GM04504 (cell line): ENCODE measurements at regions not wholly inside any gene's neighbourhood (a gene's known extent, or its start where the extent isn't known, plus 50 kb on each side); places are given as distances from the start of the nearest gene placed in this dataset.

Experiments
- DNase-seq: peaks from one replicate; pipeline ENCODE4 v3.0.0-alpha.2; 2012; ENCODE audit warnings: low read depth

GRCh38 chr9:93829271-93830011 lies 125.7 kb downstream of the BARX1 start:
- no peak for DNase-seq

GRCh38 chr9:93828331-93829097 lies 126.6 kb downstream of the BARX1 start:
- DNase-seq = no peak

- peak; percentile 9 for DNase-seq
Measured at GRCh38 chr9:93827545-93828330, 127.4 kb downstream of the BARX1 start.

- no peak for DNase-seq
Measured at GRCh38 chr9:93826905-93827544, 128.1 kb downstream of the BARX1 start.

- DNase-seq = no peak
Measured at GRCh38 chr9:93826209-93826608, 128.9 kb downstream of the BARX1 start.

GRCh38 chr9:93825348-93826115 lies 129.6 kb downstream of the BARX1 start:
- DNase-seq = no peak

- no peak for DNase-seq
Measured at GRCh38 chr9:93824386-93825294, 130.5 kb downstream of the BARX1 start.

GRCh38 chr9:93823245-93824072 lies 131.7 kb downstream of the BARX1 start:
- DNase-seq = no peak

- no peak for DNase-seq
Measured at GRCh38 chr9:93822229-93822628, 132.9 kb downstream of the BARX1 start.

GRCh38 chr9:93821307-93821703 lies 133.8 kb downstream of the BARX1 start:
- DNase-seq = no peak

GRCh38 chr9:93820667-93821306 lies 134.4 kb downstream of the BARX1 start:
- no peak for DNase-seq

GRCh38 chr9:93819905-93820304 lies 135.2 kb downstream of the BARX1 start:
- no peak for DNase-seq

- DNase-seq = no peak
Measured at GRCh38 chr9:93818827-93819472, 136.2 kb downstream of the BARX1 start.

- DNase-seq = no peak
Measured at GRCh38 chr9:93818237-93818636, 136.9 kb downstream of the BARX1 start.

- DNase-seq = no peak
Measured at GRCh38 chr9:93815677-93816076, 139.5 kb downstream of the BARX1 start.

GRCh38 chr9:93815135-93815534 lies 140.0 kb downstream of the BARX1 start:
- DNase-seq = no peak

GRCh38 chr9:93814077-93814956 lies 140.8 kb downstream of the BARX1 start:
- DNase-seq = no peak
